ENCODE measurements at regions not wholly inside any gene's neighbourhood (a gene's known extent, or its start where the extent isn't known, plus 50 kb on each side); places are given as distances from the start of the nearest gene placed in this dataset.

DNA sequence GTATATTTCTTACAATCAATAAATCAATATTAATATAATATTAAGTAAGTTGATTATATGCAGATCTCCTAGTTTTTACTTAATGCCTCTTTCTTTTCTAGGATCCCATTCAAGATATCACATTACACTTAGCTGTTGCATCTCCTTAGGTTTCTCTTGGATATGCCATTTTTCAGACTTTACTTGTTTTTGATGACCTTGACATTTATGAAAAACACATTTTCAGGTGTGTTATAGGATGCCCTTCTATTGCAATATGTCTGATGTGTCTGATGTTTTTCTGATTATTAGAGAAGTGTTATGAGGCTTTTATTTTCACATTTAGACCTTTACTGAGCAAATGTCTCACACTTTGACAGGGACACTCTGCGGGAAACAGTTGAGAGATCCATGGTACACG lies 933.6 kb upstream of the CNTNAP5 start:
- no peak for TF ChIP-seq SIN3A (IDR thresholded peaks at IDR 0.05; ENCODE audit: borderline replicate concordance, insufficient read depth, low read length)
- TF ChIP-seq TAF1 (IDR thresholded peaks at IDR 0.05; ENCODE audit: borderline replicate concordance, insufficient read depth, low read length), result no peak

Data from PFSK-1 (cell line).